ENCODE measurements at regions not wholly inside any gene's neighbourhood (a gene's known extent, or its start where the extent isn't known, plus 50 kb on each side); places are given as distances from the start of the nearest gene placed in this dataset.
"Not testable (repeated sequence)": the region's sequence is repeated elsewhere in the genome, so short reads cannot be mapped to it uniquely, and the experiment has no call there.

- DNase-seq = no peak
These were observed 1586.1 kb upstream of the AGA start for GRCh38 chr4:179028321-179028720.

GRCh38 chr4:179029683-179030082 lies 1587.4 kb upstream of the AGA start:
- no peak for DNase-seq

- no peak for DNase-seq
These were observed 1598.0 kb upstream of the AGA start for GRCh38 chr4:179040259-179040658.

- no peak for DNase-seq
These were observed 1606.7 kb upstream of the AGA start for GRCh38 chr4:179048839-179049453.

GRCh38 chr4:179051206-179051605 lies 1609.0 kb upstream of the AGA start:
- DNase-seq = no peak

- DNase-seq = no peak
These were observed 1617.2 kb upstream of the AGA start for GRCh38 chr4:179059396-179059795.

GRCh38 chr4:179066254-179066653 lies 1624.0 kb upstream of the AGA start:
- not testable (repeated sequence) for DNase-seq

GRCh38 chr4:179071131-179071530 lies 1628.9 kb upstream of the AGA start:
- DNase-seq = no peak

- DNase-seq = no peak
These were observed 1634.6 kb upstream of the AGA start for GRCh38 chr4:179076865-179077264.

- peak; percentile 5 for DNase-seq
These were observed 1653.5 kb upstream of the AGA start for GRCh38 chr4:179095585-179096221.

GRCh38 chr4:179097741-179098140 lies 1655.5 kb upstream of the AGA start:
- no peak for DNase-seq

GRCh38 chr4:179110356-179110755 lies 1668.1 kb upstream of the AGA start:
- peak; percentile 48 for DNase-seq

GRCh38 chr4:179110816-179111215 lies 1668.6 kb upstream of the AGA start:
- no peak for DNase-seq

GRCh38 chr4:179112441-179113170 lies 1670.4 kb upstream of the AGA start:
- no peak for DNase-seq

- DNase-seq = no peak
These were observed 1672.4 kb upstream of the AGA start for GRCh38 chr4:179114615-179115014.

GRCh38 chr4:179116011-179116410 lies 1673.8 kb upstream of the AGA start:
- no peak for DNase-seq

- DNase-seq = no peak
These were observed 1674.3 kb upstream of the AGA start for GRCh38 chr4:179116581-179116980.

GRCh38 chr4:179123084-179123483 lies 1680.8 kb upstream of the AGA start:
- no peak for DNase-seq

- DNase-seq = no peak
These were observed 1682.2 kb upstream of the AGA start for GRCh38 chr4:179124419-179124818.

GRCh38 chr4:179124957-179125356 lies 1682.7 kb upstream of the AGA start:
- no peak for DNase-seq

- no peak for DNase-seq
These were observed 1683.6 kb upstream of the AGA start for GRCh38 chr4:179125870-179126269.

- DNase-seq = no peak
These were observed 1686.1 kb upstream of the AGA start for GRCh38 chr4:179128299-179128698.

- no peak for DNase-seq
These were observed 1688.0 kb upstream of the AGA start for GRCh38 chr4:179130122-179130714.
